CD14-positive monocyte (primary cell): ENCODE measurements at regions not wholly inside any gene's neighbourhood (a gene's known extent, or its start where the extent isn't known, plus 50 kb on each side); places are given as distances from the start of the nearest gene placed in this dataset.

Experiments used
- DNase-seq, 3 donors: peaks; one replicate each; pipeline ENCODE4 v3.0.0-alpha.2; 2011 to 2022
- H2AFZ ChIP-seq: 2 replicates; pipeline ENCODE4 v1.6.0; 2012; ENCODE audit warnings: mild to moderate bottlenecking, low read depth, low read length, inconsistent platforms; ENCODE audit not compliant: insufficient read depth, poor library complexity, severe bottlenecking
- H3K27ac ChIP-seq, 2 donors: 1 replicate in 1 of 2; 2 replicates in 1 of 2; pipeline ENCODE4 v1.5.1; 2012 to 2013; ENCODE audit warnings: low read length in 2 of 2, control low read depth in 1 of 2, inconsistent platforms in 1 of 2, low read depth in 1 of 2, mild to moderate bottlenecking in 1 of 2
- H3K27me3 ChIP-seq, 2 donors: one replicate each; pipeline versions ENCODE4 v1.6.0 to v1.6.1; 2011 to 2013; ENCODE audit warnings: low read length in 2 of 2; ENCODE audit not compliant: control insufficient read depth in 2 of 2, insufficient read depth in 2 of 2
- H3K36me3 ChIP-seq, 2 donors: replicated peaks in 1 of 2; 1 replicate in 1 of 2; 2 replicates in 1 of 2; pipeline versions ENCODE4 v1.5.1 to v1.6.1; 2012 to 2013; ENCODE audit warnings: low read length in 2 of 2, control low read depth in 1 of 2, inconsistent platforms in 1 of 2, mild to moderate bottlenecking in 1 of 2; ENCODE audit not compliant: insufficient read depth in 2 of 2, control insufficient read depth in 1 of 2
- H3K4me1 ChIP-seq, 2 donors: 1 replicate in 1 of 2; 2 replicates in 1 of 2; pipeline versions ENCODE4 v1.5.1 to v1.6.1; 2012 to 2013; ENCODE audit warnings: low read length in 2 of 2, control low read depth in 1 of 2, inconsistent platforms in 1 of 2, mild to moderate bottlenecking in 1 of 2, moderate library complexity in 1 of 2; ENCODE audit not compliant: insufficient read depth in 2 of 2, control insufficient read depth in 1 of 2
- H3K4me2 ChIP-seq: replicated peaks from 2 replicates; pipeline ENCODE3; 2012; ENCODE audit warnings: low read length, moderate library complexity, mild to moderate bottlenecking; ENCODE audit not compliant: poor library complexity, severe bottlenecking; ENCODE audit errors: extremely low read depth
- H3K4me3 ChIP-seq, 3 experiments: fragments of 200-600 bp in 1 of 3; sonication (generic) in 1 of 3; replicated peaks in 1 of 3; 1 replicate in 2 of 3; 2 replicates in 1 of 3; pipeline ENCODE4 v1.5.1; 2011 to 2013; ENCODE audit warnings: low read length in 3 of 3, mild to moderate bottlenecking in 3 of 3, control low read depth in 2 of 3, low read depth in 2 of 3, inconsistent platforms in 1 of 3, moderate library complexity in 1 of 3
- H3K79me2 ChIP-seq: 2 replicates; pipeline ENCODE4 v1.6.0; 2012; ENCODE audit warnings: mild to moderate bottlenecking, control low read depth, inconsistent platforms, low read length, moderate library complexity; ENCODE audit not compliant: insufficient read depth
- H3K9ac ChIP-seq: 2 replicates; pipeline ENCODE4 v1.6.0; 2017; ENCODE audit warnings: low read length, mild to moderate bottlenecking; ENCODE audit not compliant: insufficient read depth, poor library complexity, severe bottlenecking
- H3K9me3 ChIP-seq, 2 donors: replicated peaks in 1 of 2; 1 replicate in 1 of 2; 2 replicates in 1 of 2; pipeline versions ENCODE4 v1.5.1 to v1.6.1; 2012 to 2013; ENCODE audit warnings: low read length in 2 of 2, control low read depth in 1 of 2; ENCODE audit not compliant: control insufficient read depth in 1 of 2, insufficient read depth in 1 of 2
- H4K20me1 ChIP-seq: 2 replicates; pipeline ENCODE4 v1.6.0; 2012; ENCODE audit warnings: mild to moderate bottlenecking, low read length, control low read depth, moderate library complexity; ENCODE audit not compliant: insufficient read depth
- H3K27ac Mint-ChIP-seq, 7 donors: one replicate each; pipeline ENCODE4 v1.8.0; 2020; ENCODE audit warnings: mild to moderate bottlenecking in 7 of 7, mixed read lengths in 7 of 7, moderate library complexity in 6 of 7, inconsistent platforms in 2 of 7
- H3K27me3 Mint-ChIP-seq, 3 donors: one replicate each; pipeline ENCODE4 v1.8.0; 2021 to 2022; ENCODE audit warnings: low read depth in 3 of 3, mild to moderate bottlenecking in 3 of 3, mixed read lengths in 3 of 3, moderate library complexity in 3 of 3, inconsistent platforms in 1 of 3
- H3K36me3 Mint-ChIP-seq, 2 donors: one replicate each; pipeline ENCODE4 v1.8.0; 2020; ENCODE audit warnings: mixed read lengths in 2 of 2, inconsistent platforms in 1 of 2, mild to moderate bottlenecking in 1 of 2
- H3K4me1 Mint-ChIP-seq: one replicate; pipeline ENCODE4 v1.8.0; 2020; ENCODE audit warnings: mild to moderate bottlenecking, mixed read lengths
- H3K4me3 Mint-ChIP-seq, 2 donors: one replicate each; pipeline ENCODE4 v1.8.0; 2020; ENCODE audit warnings: mild to moderate bottlenecking in 2 of 2, mixed read lengths in 2 of 2, moderate library complexity in 1 of 2
- H3K9me3 Mint-ChIP-seq, 7 donors: one replicate each; pipeline ENCODE4 v1.8.0; 2020 to 2022; ENCODE audit warnings: mixed read lengths in 7 of 7, mild to moderate bottlenecking in 6 of 7, moderate library complexity in 6 of 7, inconsistent platforms in 2 of 7
- WGBS: methylation state at CpG from one replicate; pipeline ENCODE4 v1.1.5; 2013; ENCODE audit warnings: missing lambda C conversion rate; ENCODE audit not compliant: insufficient coverage; 5-methylcytosine and 5-hydroxymethylcytosine counted together
- intact Hi-C, 2 donors: fragments of 100-400 bp; cut with micrococcal nuclease; formaldehyde crosslinking; loops; one replicate each; pipeline versions ENCODE4 v1.15.0 to v1.15.1; 2023
- TF ChIP-seq, protein P1 (sequence below): fragments of 200-600 bp; IDR thresholded peaks from one replicate; pipeline ENCODE4 v1.8.0; 2022; ENCODE audit warnings: antibody characterized with exemption, mild to moderate bottlenecking

DNA sequence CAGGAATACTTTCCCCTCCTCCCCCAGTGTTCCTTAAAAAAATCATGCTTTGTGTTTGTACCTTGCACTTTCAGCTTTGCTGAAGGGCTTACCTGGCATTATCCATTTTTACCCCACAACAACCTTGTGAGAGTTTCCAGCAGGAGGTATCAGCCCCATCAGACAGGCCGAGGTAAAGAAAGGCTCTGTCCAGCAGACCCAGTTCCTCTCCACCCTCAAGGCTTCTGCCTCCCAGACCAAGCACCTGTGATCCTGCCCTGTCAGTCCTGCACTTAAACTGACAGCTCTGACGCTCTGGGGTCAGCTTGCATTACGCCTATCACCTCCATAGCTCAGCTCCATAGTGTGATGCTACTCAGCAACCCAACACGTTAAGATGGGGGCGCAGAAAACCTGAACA, 803.1 kb downstream of the UQCRFS1 start:
- no peaks in the 10 kb centered on the region for H3K36me3 Mint-ChIP-seq
- H4K20me1 ChIP-seq = no peaks in the 10 kb centered on the region
- peaks cover 0 to 2% (median 0%) of the 10 kb centered on the region in 7 donors for H3K9me3 Mint-ChIP-seq
- H3K4me2 ChIP-seq = no peak overlapping the region
- no peak overlapping the region for H3K27ac Mint-ChIP-seq
- no peaks in the 10 kb centered on the region for H3K27me3 ChIP-seq
- H3K4me1 Mint-ChIP-seq = peaks cover 12% of the 10 kb centered on the region
- H3K4me3 ChIP-seq = no peak overlapping the region
- H3K9me3 ChIP-seq = no peaks in the 10 kb centered on the region
- no peaks in the 10 kb centered on the region for H3K79me2 ChIP-seq
- no peaks in the 10 kb centered on the region for H3K4me1 ChIP-seq
- no peak overlapping the region for H3K4me3 Mint-ChIP-seq
- DNase-seq = no peak
- H3K9ac ChIP-seq = no peak overlapping the region
- no peaks in the 10 kb centered on the region for H3K36me3 ChIP-seq
- TF ChIP-seq, protein P1, sequence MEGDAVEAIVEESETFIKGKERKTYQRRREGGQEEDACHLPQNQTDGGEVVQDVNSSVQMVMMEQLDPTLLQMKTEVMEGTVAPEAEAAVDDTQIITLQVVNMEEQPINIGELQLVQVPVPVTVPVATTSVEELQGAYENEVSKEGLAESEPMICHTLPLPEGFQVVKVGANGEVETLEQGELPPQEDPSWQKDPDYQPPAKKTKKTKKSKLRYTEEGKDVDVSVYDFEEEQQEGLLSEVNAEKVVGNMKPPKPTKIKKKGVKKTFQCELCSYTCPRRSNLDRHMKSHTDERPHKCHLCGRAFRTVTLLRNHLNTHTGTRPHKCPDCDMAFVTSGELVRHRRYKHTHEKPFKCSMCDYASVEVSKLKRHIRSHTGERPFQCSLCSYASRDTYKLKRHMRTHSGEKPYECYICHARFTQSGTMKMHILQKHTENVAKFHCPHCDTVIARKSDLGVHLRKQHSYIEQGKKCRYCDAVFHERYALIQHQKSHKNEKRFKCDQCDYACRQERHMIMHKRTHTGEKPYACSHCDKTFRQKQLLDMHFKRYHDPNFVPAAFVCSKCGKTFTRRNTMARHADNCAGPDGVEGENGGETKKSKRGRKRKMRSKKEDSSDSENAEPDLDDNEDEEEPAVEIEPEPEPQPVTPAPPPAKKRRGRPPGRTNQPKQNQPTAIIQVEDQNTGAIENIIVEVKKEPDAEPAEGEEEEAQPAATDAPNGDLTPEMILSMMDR = no peak
- WGBS = 91% methylated on average over 5 of the region's 5 CpGs
- peaks cover 0 to 13% (median 8%) of the 10 kb centered on the region in 3 donors for H3K27me3 Mint-ChIP-seq
- no peak overlapping the region for H3K27ac ChIP-seq
- intact Hi-C loops = no loop called here
- no peak overlapping the region for H2AFZ ChIP-seq

DNA sequence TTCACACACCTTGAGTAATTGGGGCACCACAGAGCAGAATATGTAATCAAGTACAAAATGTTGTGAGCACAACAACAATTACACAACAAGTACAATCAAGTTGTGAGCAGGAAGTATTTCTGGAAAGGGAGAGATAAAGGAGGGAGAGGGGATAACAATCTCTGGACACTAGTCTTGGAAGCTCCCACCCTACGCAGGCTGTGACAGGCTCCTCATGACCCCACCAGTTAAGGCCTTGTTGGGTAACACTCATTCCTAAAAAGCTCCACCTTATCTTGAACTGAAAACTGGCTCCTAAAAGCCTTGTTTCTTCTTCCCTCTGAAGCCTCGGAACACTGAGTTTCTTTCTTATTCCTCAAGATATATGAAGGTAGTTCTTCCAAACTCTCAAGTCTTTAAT, 806.0 kb downstream of the UQCRFS1 start:
- Histone ChIP-seq H3K9ac (no peak overlapping the region), H2AFZ (no peak overlapping the region), H3K4me3 (no peak overlapping the region), H3K36me3 (no peaks in the 10 kb centered on the region), H4K20me1 (no peaks in the 10 kb centered on the region), H3K9me3 (no peaks in the 10 kb centered on the region), H3K4me2 (no peak overlapping the region), H3K27ac (no peak overlapping the region), H3K79me2 (no peaks in the 10 kb centered on the region), H3K27me3 (no peaks in the 10 kb centered on the region), H3K4me1 (no peaks in the 10 kb centered on the region)
- WGBS = no CpG with 5 or more reads among the region's 2 CpGs
- no peak for DNase-seq
- H3K4me1 Mint-ChIP-seq = peaks cover 19% of the 10 kb centered on the region
- H3K27me3 Mint-ChIP-seq = peaks cover 0 to 17% (median 10%) of the 10 kb centered on the region in 3 donors
- H3K36me3 Mint-ChIP-seq = no peaks in the 10 kb centered on the region
- no peak overlapping the region for H3K4me3 Mint-ChIP-seq
- peaks cover 0 to 3% (median 0%) of the 10 kb centered on the region in 7 donors for H3K9me3 Mint-ChIP-seq
- TF ChIP-seq, protein P1 = no peak
- H3K27ac Mint-ChIP-seq = no peak overlapping the region
- intact Hi-C loops = no loop called here
